ENCODE measurements at regions not wholly inside any gene's neighbourhood (a gene's known extent, or its start where the extent isn't known, plus 50 kb on each side); places are given as distances from the start of the nearest gene placed in this dataset.

GRCh38 chr2:146251328-146251727, 1593.5 kb upstream of the ACVR2A start:
- intact Hi-C loops (cut with DNase I) = no loop called here
- Histone ChIP-seq H3K4me1 (ENCODE audit: insufficient read depth) (peaks cover 1% of the 10 kb centered on the region), H3K36me3 (no peaks in the 10 kb centered on the region), H3K4me3 (no peak overlapping the region), H3K27ac (no peak overlapping the region), H3K27me3 (no peaks in the 10 kb centered on the region), H3K9me3 (no peaks in the 10 kb centered on the region)
- TF ChIP-seq EP300 (IDR thresholded peaks at IDR 0.05) = no peak
- no peak for TF ChIP-seq CTCF (IDR thresholded peaks at IDR 0.05)
- TF ChIP-seq POLR2A (IDR thresholded peaks at IDR 0.05) = no peak
- DNase-seq = no peak
- 53 to 54% (median 54%) methylated on average over 3 of the region's 3 CpGs for WGBS, 3 donors

GRCh38 chr2:146246736-146247523, 1597.9 kb upstream of the ACVR2A start:
- Histone ChIP-seq H3K27ac (no peak overlapping the region), H3K36me3 (no peaks in the 10 kb centered on the region), H3K4me1 (ENCODE audit: insufficient read depth) (peaks cover 6% of the 10 kb centered on the region), H3K4me3 (no peak overlapping the region), H3K27me3 (no peaks in the 10 kb centered on the region), H3K9me3 (no peaks in the 10 kb centered on the region)
- TF ChIP-seq POLR2A (IDR thresholded peaks at IDR 0.05) (no peak), CTCF (IDR thresholded peaks at IDR 0.05) (no peak), EP300 (IDR thresholded peaks at IDR 0.05) (no peak)
- intact Hi-C loops (cut with DNase I) = no loop called here
- DNase-seq = no peak
- WGBS, 3 donors = 0% methylated on average over 1 of the region's 1 CpG

- no peaks in the 10 kb centered on the region for H3K9me3 ChIP-seq
- intact Hi-C loops (cut with DNase I) = no loop called here
- DNase-seq = no peak
- TF ChIP-seq POLR2A (IDR thresholded peaks at IDR 0.05) = no peak
- TF ChIP-seq EP300 (IDR thresholded peaks at IDR 0.05) = no peak
- no peak for TF ChIP-seq CTCF (IDR thresholded peaks at IDR 0.05)
- H3K4me1 ChIP-seq (ENCODE audit: insufficient read depth) = peaks cover 6% of the 10 kb centered on the region
- H3K4me3 ChIP-seq = no peak overlapping the region
- H3K27ac ChIP-seq = no peak overlapping the region
- no peaks in the 10 kb centered on the region for H3K27me3 ChIP-seq
- 46 to 59% (median 57%) methylated on average over 3 of the region's 3 CpGs for WGBS, 3 donors
- no peaks in the 10 kb centered on the region for H3K36me3 ChIP-seq
These were observed 1598.7 kb upstream of the ACVR2A start for GRCh38 chr2:146246002-146246735.

DNA sequence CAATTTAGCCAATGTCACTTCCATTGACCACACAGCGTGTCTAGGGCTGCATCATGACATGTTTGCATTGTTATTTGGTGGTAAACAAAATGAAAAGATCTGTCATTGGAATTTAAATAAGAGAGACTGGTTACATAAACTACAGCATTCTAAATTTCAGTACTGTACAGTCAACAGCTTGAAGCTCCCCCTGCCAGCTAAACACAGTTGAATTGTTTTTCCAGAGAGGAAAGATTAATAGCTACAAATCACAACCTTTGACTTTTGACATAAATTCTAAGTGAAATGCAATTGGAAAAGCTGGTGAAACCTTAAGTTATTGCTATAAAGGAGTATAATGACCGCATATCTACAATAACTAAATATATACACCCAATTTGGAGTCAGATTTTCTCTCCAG, 1600.0 kb upstream of the ACVR2A start:
- TF ChIP-seq POLR2A (IDR thresholded peaks at IDR 0.05) (no peak), EP300 (IDR thresholded peaks at IDR 0.05) (no peak), CTCF (IDR thresholded peaks at IDR 0.05) (no peak)
- intact Hi-C loops (cut with DNase I) = no loop called here
- H3K9me3 ChIP-seq = no peaks in the 10 kb centered on the region
- no peaks in the 10 kb centered on the region for H3K27me3 ChIP-seq
- peaks cover 6% of the 10 kb centered on the region for H3K4me1 ChIP-seq (ENCODE audit: insufficient read depth)
- WGBS, 3 donors = 23 to 52% (median 46%) methylated on average over 2 of the region's 2 CpGs
- no peak for DNase-seq
- H3K27ac ChIP-seq = no peak overlapping the region
- no peak overlapping the region for H3K4me3 ChIP-seq
- H3K36me3 ChIP-seq = no peaks in the 10 kb centered on the region
